ENCODE measurements at regions not wholly inside any gene's neighbourhood (a gene's known extent, or its start where the extent isn't known, plus 50 kb on each side); places are given as distances from the start of the nearest gene placed in this dataset.

DNA sequence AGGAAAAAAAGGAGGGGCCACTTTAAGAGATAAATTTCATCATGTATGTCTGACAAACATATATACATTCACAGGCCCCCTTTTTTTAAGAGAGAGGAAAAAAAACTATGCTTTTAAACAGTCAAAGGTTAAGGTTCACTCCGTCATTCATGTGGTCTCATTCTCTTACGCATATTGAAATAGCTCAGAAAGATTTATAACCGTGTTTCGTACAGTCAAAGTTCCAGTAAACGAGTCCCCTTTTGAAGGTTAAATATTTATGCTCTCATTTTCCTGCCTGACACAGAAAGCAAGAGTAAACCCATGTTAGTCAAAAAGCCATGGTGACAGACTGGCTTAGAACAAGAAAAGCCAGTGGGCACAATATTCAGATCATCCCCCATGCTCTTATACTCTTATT is 248.0 kb upstream of the ARRDC4 start:
- Histone ChIP-seq H3K36me3 (ENCODE audit: control insufficient read depth, insufficient read depth, low read length) (no peaks in the 10 kb centered on the region), H3K27me3 (replicated peaks; ENCODE audit: control insufficient read depth, insufficient read depth, low read length) (no peaks in the 10 kb centered on the region), H3K4me3 (replicated peaks; ENCODE audit: low read depth, low read length) (no peak overlapping the region)
- DNase-seq (ENCODE audit: extremely low read depth, insufficient read length), result no peak
- TF ChIP-seq, protein P1, sequence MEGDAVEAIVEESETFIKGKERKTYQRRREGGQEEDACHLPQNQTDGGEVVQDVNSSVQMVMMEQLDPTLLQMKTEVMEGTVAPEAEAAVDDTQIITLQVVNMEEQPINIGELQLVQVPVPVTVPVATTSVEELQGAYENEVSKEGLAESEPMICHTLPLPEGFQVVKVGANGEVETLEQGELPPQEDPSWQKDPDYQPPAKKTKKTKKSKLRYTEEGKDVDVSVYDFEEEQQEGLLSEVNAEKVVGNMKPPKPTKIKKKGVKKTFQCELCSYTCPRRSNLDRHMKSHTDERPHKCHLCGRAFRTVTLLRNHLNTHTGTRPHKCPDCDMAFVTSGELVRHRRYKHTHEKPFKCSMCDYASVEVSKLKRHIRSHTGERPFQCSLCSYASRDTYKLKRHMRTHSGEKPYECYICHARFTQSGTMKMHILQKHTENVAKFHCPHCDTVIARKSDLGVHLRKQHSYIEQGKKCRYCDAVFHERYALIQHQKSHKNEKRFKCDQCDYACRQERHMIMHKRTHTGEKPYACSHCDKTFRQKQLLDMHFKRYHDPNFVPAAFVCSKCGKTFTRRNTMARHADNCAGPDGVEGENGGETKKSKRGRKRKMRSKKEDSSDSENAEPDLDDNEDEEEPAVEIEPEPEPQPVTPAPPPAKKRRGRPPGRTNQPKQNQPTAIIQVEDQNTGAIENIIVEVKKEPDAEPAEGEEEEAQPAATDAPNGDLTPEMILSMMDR (IDR thresholded peaks at IDR 0.05; ENCODE audit: insufficient read depth, low read length, poor library complexity, severe bottlenecking), result no peak

DNA sequence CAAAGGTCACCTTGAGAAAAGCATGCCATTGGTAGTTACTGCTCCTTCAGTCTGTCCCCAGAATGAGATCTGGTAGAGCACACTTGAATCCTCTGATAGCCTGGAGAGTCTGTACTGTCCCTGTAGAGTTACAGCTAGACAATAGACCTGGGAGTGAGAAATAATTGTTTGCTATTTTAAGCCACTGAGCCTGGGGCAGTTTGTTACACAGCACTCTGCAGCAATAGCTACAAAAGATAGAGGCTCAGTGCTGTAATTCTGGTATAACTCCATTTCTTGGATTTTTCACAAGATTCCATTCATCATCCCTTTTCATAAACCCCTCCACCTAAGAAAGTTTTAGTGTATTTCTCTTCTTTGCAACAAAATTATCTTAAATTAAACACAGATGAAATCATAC is 242.7 kb upstream of the ARRDC4 start:
- TF ChIP-seq, protein P1 (IDR thresholded peaks at IDR 0.05; ENCODE audit: insufficient read depth, low read length, poor library complexity, severe bottlenecking), result no peak
- no peaks in the 10 kb centered on the region for H3K27me3 ChIP-seq (replicated peaks; ENCODE audit: control insufficient read depth, insufficient read depth, low read length)
- no peak overlapping the region for H3K4me3 ChIP-seq (replicated peaks; ENCODE audit: low read depth, low read length)
- no peak for DNase-seq (ENCODE audit: extremely low read depth, insufficient read length)
- H3K36me3 ChIP-seq (ENCODE audit: control insufficient read depth, insufficient read depth, low read length), result no peaks in the 10 kb centered on the region

DNA sequence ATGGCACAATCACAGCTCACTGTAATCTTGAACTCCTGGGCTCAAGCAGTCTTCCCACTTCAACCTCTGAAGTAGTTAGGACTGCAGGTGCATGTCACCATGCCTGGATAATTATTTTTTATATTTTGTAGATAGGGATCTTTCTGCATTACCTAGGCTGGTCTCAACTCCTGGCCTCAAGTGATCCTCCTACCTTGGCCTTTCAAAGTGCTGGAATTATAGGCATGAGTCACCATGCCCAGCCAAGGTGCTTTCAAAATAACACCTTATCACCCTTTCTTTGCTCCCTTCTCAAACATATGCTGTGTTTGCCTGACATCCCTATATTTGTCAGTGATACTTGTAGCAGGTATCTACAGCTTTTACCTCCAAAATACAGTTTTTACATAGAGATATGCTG is 242.0 kb upstream of the ARRDC4 start:
- TF ChIP-seq, protein P1 (IDR thresholded peaks at IDR 0.05; ENCODE audit: insufficient read depth, low read length, poor library complexity, severe bottlenecking), result no peak
- DNase-seq (ENCODE audit: extremely low read depth, insufficient read length), result no peak
- Histone ChIP-seq H3K36me3 (ENCODE audit: control insufficient read depth, insufficient read depth, low read length) (no peaks in the 10 kb centered on the region), H3K27me3 (replicated peaks; ENCODE audit: control insufficient read depth, insufficient read depth, low read length) (no peaks in the 10 kb centered on the region), H3K4me3 (replicated peaks; ENCODE audit: low read depth, low read length) (no peak overlapping the region)

DNA sequence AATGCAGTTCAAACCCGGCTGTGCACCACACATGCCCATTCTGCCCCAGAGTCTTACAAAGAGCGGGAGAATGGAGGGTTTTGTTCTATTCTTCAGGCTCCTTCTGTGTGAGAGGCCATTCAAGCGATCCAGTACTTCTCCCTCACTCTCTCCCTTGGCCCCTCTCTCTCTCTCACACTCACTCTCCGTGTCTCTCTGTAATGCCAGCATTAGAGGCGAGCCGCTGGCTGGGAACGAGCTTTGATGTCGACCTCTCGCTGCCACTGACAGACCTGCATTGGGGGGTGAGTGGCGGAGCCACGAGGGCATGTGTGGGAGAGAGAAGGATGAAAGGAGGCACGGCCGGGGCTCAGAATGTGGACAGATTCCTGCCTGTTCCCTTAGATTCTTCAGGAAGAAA is 231.7 kb upstream of the ARRDC4 start:
- no peak for DNase-seq (ENCODE audit: extremely low read depth, insufficient read length)
- H3K27me3 ChIP-seq (replicated peaks; ENCODE audit: control insufficient read depth, insufficient read depth, low read length), result no peaks in the 10 kb centered on the region
- H3K4me3 ChIP-seq (replicated peaks; ENCODE audit: low read depth, low read length), result no peak overlapping the region
- TF ChIP-seq, protein P1 (IDR thresholded peaks at IDR 0.05; ENCODE audit: insufficient read depth, low read length, poor library complexity, severe bottlenecking), result no peak
- no peaks in the 10 kb centered on the region for H3K36me3 ChIP-seq (ENCODE audit: control insufficient read depth, insufficient read depth, low read length)

DNA sequence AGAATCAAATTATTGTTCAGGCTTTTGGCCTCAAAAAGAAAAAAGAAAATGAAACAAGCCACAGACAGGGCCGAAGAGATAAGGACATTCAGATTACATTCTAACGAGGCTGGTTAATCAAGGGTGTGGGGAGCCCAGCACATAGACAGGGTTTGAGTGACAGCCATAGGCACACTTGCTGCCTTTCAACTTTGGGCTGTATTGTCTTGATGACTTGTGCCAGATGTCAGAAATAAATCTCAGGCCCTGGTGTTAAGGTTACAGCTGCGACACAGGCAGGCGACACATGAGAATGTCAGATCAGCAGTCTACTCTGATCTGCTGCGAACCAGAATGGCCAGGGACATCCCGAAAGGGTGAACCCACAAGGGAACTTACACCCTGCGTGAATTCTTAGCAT is 231.2 kb upstream of the ARRDC4 start:
- H3K27me3 ChIP-seq (replicated peaks; ENCODE audit: control insufficient read depth, insufficient read depth, low read length), result no peaks in the 10 kb centered on the region
- DNase-seq (ENCODE audit: extremely low read depth, insufficient read length), result no peak
- H3K4me3 ChIP-seq (replicated peaks; ENCODE audit: low read depth, low read length), result no peak overlapping the region
- no peaks in the 10 kb centered on the region for H3K36me3 ChIP-seq (ENCODE audit: control insufficient read depth, insufficient read depth, low read length)
- TF ChIP-seq, protein P1 (IDR thresholded peaks at IDR 0.05; ENCODE audit: insufficient read depth, low read length, poor library complexity, severe bottlenecking), result no peak

DNA sequence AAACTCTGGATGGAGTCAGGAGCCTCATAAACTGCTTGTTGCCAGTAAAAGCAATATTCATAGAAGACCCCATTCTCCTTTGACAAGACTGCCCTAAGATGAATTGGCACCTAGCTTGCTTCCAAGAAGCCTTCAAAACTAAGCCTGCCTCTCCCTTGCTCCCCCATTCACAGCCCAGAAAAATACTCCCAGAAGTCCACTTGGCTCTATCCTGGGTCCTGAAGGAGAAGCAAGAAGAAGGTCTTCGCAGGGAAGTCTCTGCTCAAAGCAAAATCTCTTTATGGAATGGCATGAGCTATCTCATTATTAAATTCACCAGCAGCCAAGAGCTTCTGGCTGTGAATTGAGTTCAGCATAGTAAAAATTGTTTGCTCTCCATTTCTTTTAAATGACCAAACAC is 230.2 kb upstream of the ARRDC4 start:
- no peaks in the 10 kb centered on the region for H3K27me3 ChIP-seq (replicated peaks; ENCODE audit: control insufficient read depth, insufficient read depth, low read length)

More for the DNA sequence above, 230.2 kb upstream of the ARRDC4 start:
- TF ChIP-seq, protein P1 (IDR thresholded peaks at IDR 0.05; ENCODE audit: insufficient read depth, low read length, poor library complexity, severe bottlenecking), result no peak
- no peak for DNase-seq (ENCODE audit: extremely low read depth, insufficient read length)
- no peak overlapping the region for H3K4me3 ChIP-seq (replicated peaks; ENCODE audit: low read depth, low read length)
- no peaks in the 10 kb centered on the region for H3K36me3 ChIP-seq (ENCODE audit: control insufficient read depth, insufficient read depth, low read length)

All from GM06990 (cell line).